ENCODE measurements at regions not wholly inside any gene's neighbourhood (a gene's known extent, or its start where the extent isn't known, plus 50 kb on each side); places are given as distances from the start of the nearest gene placed in this dataset.
"Not testable (repeated sequence)": the region's sequence is repeated elsewhere in the genome, so short reads cannot be mapped to it uniquely, and the experiment has no call there.

- Histone ChIP-seq H2AFZ (ENCODE audit: low read depth, low read length) (no peak overlapping the region), H3K79me2 (replicated peaks; ENCODE audit: insufficient read depth, low read length) (no peaks in the 10 kb centered on the region), H3K9me3 (ENCODE audit: low read length) (no peaks in the 10 kb centered on the region), H3K9me2 (ENCODE audit: insufficient read depth, low read length) (no peaks in the 10 kb centered on the region), H3K9ac (ENCODE audit: low read length) (no peak overlapping the region), H3F3A (ENCODE audit: insufficient read depth, low read length, poor library complexity, severe bottlenecking) (no peaks in the 10 kb centered on the region), H3K27me3 (ENCODE audit: insufficient read depth, low read depth, low read length) (no peaks in the 10 kb centered on the region), H3K4me3 (ENCODE audit: low read length) (no peak overlapping the region), H3K27ac (ENCODE audit: low read length) (no peak overlapping the region), H3K36me3 (ENCODE audit: insufficient read depth, low read length) (no peaks in the 10 kb centered on the region), H4K20me1 (ENCODE audit: insufficient read depth) (no peaks in the 10 kb centered on the region), H3K4me2 (ENCODE audit: low read length) (no peak overlapping the region)
- no peak for TF ChIP-seq POLR2AphosphoS5 (IDR thresholded peaks at IDR 0.05)
- no peak for TF ChIP-seq MXI1 (conservative IDR thresholded peaks at IDR 0.05; ENCODE audit: poor library complexity, severe bottlenecking)
- no peak for TF ChIP-seq EP300 (conservative IDR thresholded peaks at IDR 0.05; ENCODE audit: poor library complexity, severe bottlenecking)
- no peak for TF ChIP-seq CTCF (IDR thresholded peaks at IDR 0.05; ENCODE audit: poor library complexity, severe bottlenecking)
- no peak for TF ChIP-seq SMC3 (conservative IDR thresholded peaks at IDR 0.05; ENCODE audit: poor library complexity)
- no peak for TF ChIP-seq TAF1 (IDR thresholded peaks at IDR 0.05; ENCODE audit: low read depth)
- TF ChIP-seq RAD21 (conservative IDR thresholded peaks at IDR 0.05) = no peak
- TF ChIP-seq, protein P1, sequence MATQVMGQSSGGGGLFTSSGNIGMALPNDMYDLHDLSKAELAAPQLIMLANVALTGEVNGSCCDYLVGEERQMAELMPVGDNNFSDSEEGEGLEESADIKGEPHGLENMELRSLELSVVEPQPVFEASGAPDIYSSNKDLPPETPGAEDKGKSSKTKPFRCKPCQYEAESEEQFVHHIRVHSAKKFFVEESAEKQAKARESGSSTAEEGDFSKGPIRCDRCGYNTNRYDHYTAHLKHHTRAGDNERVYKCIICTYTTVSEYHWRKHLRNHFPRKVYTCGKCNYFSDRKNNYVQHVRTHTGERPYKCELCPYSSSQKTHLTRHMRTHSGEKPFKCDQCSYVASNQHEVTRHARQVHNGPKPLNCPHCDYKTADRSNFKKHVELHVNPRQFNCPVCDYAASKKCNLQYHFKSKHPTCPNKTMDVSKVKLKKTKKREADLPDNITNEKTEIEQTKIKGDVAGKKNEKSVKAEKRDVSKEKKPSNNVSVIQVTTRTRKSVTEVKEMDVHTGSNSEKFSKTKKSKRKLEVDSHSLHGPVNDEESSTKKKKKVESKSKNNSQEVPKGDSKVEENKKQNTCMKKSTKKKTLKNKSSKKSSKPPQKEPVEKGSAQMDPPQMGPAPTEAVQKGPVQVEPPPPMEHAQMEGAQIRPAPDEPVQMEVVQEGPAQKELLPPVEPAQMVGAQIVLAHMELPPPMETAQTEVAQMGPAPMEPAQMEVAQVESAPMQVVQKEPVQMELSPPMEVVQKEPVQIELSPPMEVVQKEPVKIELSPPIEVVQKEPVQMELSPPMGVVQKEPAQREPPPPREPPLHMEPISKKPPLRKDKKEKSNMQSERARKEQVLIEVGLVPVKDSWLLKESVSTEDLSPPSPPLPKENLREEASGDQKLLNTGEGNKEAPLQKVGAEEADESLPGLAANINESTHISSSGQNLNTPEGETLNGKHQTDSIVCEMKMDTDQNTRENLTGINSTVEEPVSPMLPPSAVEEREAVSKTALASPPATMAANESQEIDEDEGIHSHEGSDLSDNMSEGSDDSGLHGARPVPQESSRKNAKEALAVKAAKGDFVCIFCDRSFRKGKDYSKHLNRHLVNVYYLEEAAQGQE (IDR thresholded peaks at IDR 0.05; ENCODE audit: borderline replicate concordance) = no peak
- no peak for TF ChIP-seq EZH2 (IDR thresholded peaks at IDR 0.05; ENCODE audit: borderline replicate concordance, insufficient read depth, low read length, poor library complexity, severe bottlenecking)
Measured at GRCh38 chr4:130077275-130077674, 981.3 kb downstream of the C4orf33 start.

- H3K79me2 ChIP-seq (replicated peaks; ENCODE audit: insufficient read depth, low read length); H4K20me1 ChIP-seq (ENCODE audit: insufficient read depth); H3K27ac ChIP-seq (ENCODE audit: low read length): not testable (repeated sequence)
Measured at GRCh38 chr4:130079027-130079426, 983.1 kb downstream of the C4orf33 start.

GRCh38 chr4:130080872-130081451, 985.0 kb downstream of the C4orf33 start:
- Histone ChIP-seq H3K27ac (ENCODE audit: low read length) (no peak overlapping the region), H3K27me3 (ENCODE audit: insufficient read depth, low read depth, low read length) (no peaks in the 10 kb centered on the region), H3K79me2 (replicated peaks; ENCODE audit: insufficient read depth, low read length) (no peaks in the 10 kb centered on the region), H2AFZ (ENCODE audit: low read depth, low read length) (no peak overlapping the region), H3K36me3 (ENCODE audit: insufficient read depth, low read length) (no peaks in the 10 kb centered on the region), H3K9me2 (ENCODE audit: insufficient read depth, low read length) (no peaks in the 10 kb centered on the region), H3K9me3 (ENCODE audit: low read length) (no peaks in the 10 kb centered on the region), H3K4me2 (ENCODE audit: low read length) (no peak overlapping the region), H3K4me3 (ENCODE audit: low read length) (no peak overlapping the region), H4K20me1 (ENCODE audit: insufficient read depth) (no peaks in the 10 kb centered on the region), H3F3A (ENCODE audit: insufficient read depth, low read length, poor library complexity, severe bottlenecking) (no peaks in the 10 kb centered on the region), H3K9ac (ENCODE audit: low read length) (no peak overlapping the region)
- TF ChIP-seq CTCF (IDR thresholded peaks at IDR 0.05; ENCODE audit: poor library complexity, severe bottlenecking) (no peak), POLR2AphosphoS5 (IDR thresholded peaks at IDR 0.05) (no peak), RAD21 (conservative IDR thresholded peaks at IDR 0.05) (no peak), EZH2 (IDR thresholded peaks at IDR 0.05; ENCODE audit: borderline replicate concordance, insufficient read depth, low read length, poor library complexity, severe bottlenecking) (no peak), EP300 (conservative IDR thresholded peaks at IDR 0.05; ENCODE audit: poor library complexity, severe bottlenecking) (no peak), MXI1 (conservative IDR thresholded peaks at IDR 0.05; ENCODE audit: poor library complexity, severe bottlenecking) (no peak), SMC3 (conservative IDR thresholded peaks at IDR 0.05; ENCODE audit: poor library complexity) (no peak), TAF1 (IDR thresholded peaks at IDR 0.05; ENCODE audit: low read depth) (no peak)
- TF ChIP-seq, protein P1 (IDR thresholded peaks at IDR 0.05; ENCODE audit: borderline replicate concordance) = no peak

More at GRCh38 chr4:130079027-130079426, 983.1 kb downstream of the C4orf33 start:
- not testable (repeated sequence) for H3K9me3 ChIP-seq (ENCODE audit: low read length); H3K9me2 ChIP-seq (ENCODE audit: insufficient read depth, low read length); H3K4me2 ChIP-seq (ENCODE audit: low read length); H3K36me3 ChIP-seq (ENCODE audit: insufficient read depth, low read length); H3F3A ChIP-seq (ENCODE audit: insufficient read depth, low read length, poor library complexity, severe bottlenecking); H3K9ac ChIP-seq (ENCODE audit: low read length); H3K27me3 ChIP-seq (ENCODE audit: insufficient read depth, low read depth, low read length); H2AFZ ChIP-seq (ENCODE audit: low read depth, low read length); H3K4me3 ChIP-seq (ENCODE audit: low read length)

Data from neural cell (in vitro differentiated cells).